HL-60 (cell line): ENCODE measurements at regions not wholly inside any gene's neighbourhood (a gene's known extent, or its start where the extent isn't known, plus 50 kb on each side); places are given as distances from the start of the nearest gene placed in this dataset.

Source experiments
- CTCF ChIP-seq: IDR thresholded peaks from one replicate; pipeline ENCODE4 v1.5.1; 2011; ENCODE audit warnings: low read length, control low read depth, inconsistent platforms; ENCODE audit not compliant: insufficient read depth
- GABPA ChIP-seq: IDR thresholded peaks from 2 replicates; pipeline ENCODE4 v1.6.1; 2012; ENCODE audit warnings: low read depth
- POLR2AphosphoS5 ChIP-seq: IDR thresholded peaks from 2 replicates; pipeline ENCODE4 v1.6.1; 2012; ENCODE audit warnings: low read depth
- SPI1 ChIP-seq: IDR thresholded peaks from 2 replicates; pipeline ENCODE4 v1.6.1; 2012; ENCODE audit warnings: low read depth, mild to moderate bottlenecking, borderline replicate concordance

DNA sequence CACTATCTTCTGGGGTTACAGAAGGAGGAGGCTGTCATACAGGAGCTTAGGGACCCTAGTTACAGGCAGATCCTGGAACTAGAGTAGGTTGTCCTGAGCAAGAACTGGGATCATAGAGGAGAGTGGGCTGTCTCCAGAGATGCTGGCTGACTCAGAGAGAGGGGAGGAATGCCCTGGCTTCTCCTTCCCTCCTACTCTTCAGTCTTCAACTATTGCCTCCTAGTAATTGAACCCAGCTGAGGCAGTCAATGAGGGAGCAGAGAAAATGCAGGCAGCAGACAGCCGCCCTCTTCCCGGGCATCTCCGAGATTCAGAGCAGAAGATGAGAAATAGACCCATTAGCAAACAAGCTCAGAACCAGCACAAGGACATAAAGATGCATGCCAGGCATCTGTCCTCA lies 118.3 kb upstream of the PDE5A start:
- TF ChIP-seq CTCF (no peak), POLR2AphosphoS5 (no peak), GABPA (no peak), SPI1 (no peak)
